ENCODE measurements at regions not wholly inside any gene's neighbourhood (a gene's known extent, or its start where the extent isn't known, plus 50 kb on each side); places are given as distances from the start of the nearest gene placed in this dataset.
"Not testable (repeated sequence)": the region's sequence is repeated elsewhere in the genome, so short reads cannot be mapped to it uniquely, and the experiment has no call there.

- DNase-seq (ENCODE audit: low spot score) = not testable (repeated sequence)
Measured at GRCh38 chr15:20089541-20089940, 452.1 kb downstream of the GOLGA6L6 start.

DNA sequence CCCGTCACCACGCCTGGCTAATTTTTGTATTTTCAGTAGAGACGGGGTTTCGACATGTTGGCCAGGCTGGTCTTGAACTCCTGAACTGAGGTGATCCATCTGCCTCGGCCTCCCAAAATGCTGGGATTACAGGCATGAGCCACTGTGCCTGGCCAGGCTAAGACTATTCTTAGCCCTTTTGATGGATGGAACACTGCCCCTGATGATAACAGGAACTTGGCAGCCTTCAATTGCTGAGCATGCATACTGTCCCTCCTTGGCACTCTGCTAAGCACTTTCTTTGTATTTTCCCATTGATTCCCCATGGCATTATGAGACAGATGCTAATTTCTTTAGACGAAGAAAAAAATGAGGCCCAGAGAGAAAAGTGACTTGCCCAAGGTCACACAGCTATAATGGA, 457.6 kb downstream of the GOLGA6L6 start:
- DNase-seq (ENCODE audit: low spot score) = not testable (repeated sequence)

DNA sequence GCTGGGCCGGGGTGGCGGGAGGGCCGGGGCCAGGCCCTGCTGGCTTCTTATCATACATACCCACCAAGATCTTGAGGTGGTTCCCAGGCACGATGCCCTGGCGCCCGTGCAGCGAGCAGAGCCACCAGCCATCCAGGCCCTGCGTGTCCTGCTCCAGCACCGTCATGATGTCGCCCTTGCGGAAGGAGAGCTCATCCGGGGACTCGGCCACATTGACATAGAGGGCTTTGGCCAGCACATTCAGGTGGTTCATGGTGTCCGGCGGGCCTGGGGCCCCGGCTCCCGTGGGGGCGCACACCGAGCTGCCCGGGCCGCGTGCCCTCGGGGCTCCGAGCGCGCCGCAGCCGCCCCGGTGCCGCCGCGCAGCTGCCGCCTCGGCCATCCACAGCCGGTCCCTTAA, 467.5 kb downstream of the GOLGA6L6 start:
- not testable (repeated sequence) for DNase-seq (ENCODE audit: low spot score)

- DNase-seq (ENCODE audit: low spot score) = not testable (repeated sequence)
Measured at GRCh38 chr15:20069043-20069442, 472.6 kb downstream of the GOLGA6L6 start.

GRCh38 chr15:20066173-20066572, 475.4 kb downstream of the GOLGA6L6 start:
- DNase-seq (ENCODE audit: low spot score) = not testable (repeated sequence)

DNA sequence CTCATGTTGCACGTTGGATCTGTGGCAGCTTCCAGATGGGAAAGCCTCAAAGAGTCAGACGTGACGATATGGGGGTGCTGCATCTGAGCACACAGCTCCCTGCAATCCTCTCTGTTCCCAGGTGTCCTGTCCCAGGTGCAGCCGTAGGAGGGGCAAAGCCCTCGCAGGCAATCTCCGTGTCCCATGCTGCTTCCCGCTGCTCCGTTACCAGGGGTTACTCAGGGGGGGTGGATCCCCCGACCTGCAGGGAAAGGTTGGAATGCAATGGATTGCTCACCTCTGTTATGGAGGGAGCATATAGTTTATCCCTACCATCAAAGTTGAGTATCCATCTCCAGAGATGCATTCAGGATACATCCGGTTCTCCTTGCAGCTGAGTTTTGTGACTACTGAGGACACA, 476.1 kb downstream of the GOLGA6L6 start:
- DNase-seq (ENCODE audit: low spot score) = not testable (repeated sequence)

GRCh38 chr15:20063167-20063566, 478.4 kb downstream of the GOLGA6L6 start:
- not testable (repeated sequence) for DNase-seq (ENCODE audit: low spot score)

DNA sequence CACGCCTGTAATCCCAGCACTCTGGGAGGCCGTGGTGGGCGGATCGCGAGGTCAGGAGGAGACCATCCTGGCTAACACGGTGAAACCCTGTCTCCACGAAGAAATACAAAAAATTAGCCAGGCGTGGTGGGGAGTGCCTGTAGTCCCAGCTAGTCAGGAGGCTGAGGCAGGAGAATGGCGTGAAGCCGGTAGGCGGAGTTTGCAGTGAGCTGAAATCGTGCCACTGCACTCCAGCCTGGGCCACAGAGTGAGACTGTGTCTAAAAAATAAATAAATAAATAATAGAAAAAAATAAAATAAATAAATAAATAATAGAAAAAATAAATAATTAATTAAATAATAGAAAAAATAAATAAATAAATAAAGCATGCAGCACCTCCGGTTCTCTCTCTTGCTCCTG, 480.8 kb downstream of the GOLGA6L6 start:
- DNase-seq (ENCODE audit: low spot score) = not testable (repeated sequence)

DNA sequence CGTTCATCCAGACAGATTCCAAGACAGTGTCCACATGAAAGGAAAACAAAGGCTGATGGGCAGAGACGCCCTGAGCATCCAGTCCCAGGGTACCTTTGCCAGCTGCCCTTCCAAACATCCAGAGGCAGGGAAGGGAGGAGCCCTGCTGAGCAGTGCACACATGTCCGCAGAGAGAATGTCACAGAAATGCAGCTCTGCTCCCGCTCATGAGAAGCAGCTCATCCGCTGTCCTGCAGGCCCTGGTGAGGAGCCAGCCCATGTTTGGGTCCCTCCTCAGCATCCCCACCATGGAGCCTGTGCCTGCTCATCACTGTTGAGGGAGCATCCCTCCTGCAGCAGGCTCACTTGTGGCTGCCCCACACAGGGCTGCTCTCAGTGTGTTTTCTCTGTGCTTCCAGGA, 484.7 kb downstream of the GOLGA6L6 start:
- DNase-seq (ENCODE audit: low spot score) = not testable (repeated sequence)

DNA sequence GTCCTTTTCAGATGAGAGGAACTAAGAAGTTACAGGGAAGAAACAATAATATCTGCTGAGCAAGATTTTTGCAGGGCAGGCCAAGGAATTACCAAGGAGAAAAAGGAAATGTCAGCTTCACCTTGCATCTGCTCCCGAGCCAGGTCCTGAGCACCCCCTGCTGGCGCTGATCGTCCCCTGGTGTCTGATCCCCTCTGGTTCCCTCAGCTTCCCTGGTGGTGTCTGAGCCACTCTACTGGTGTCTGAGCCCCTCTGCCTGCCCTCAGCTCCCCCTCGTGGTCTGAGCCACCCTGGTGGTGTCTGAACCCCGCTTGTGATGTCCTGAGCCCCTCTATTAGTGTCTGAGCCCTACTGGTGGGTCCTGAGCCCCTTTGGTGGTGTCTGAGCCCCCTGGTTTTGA, 485.7 kb downstream of the GOLGA6L6 start:
- DNase-seq (ENCODE audit: low spot score) = not testable (repeated sequence)

GRCh38 chr15:20048189-20048588, 493.4 kb downstream of the GOLGA6L6 start:
- DNase-seq (ENCODE audit: low spot score) = not testable (repeated sequence)

GRCh38 chr15:20045165-20045564, 496.4 kb downstream of the GOLGA6L6 start:
- DNase-seq (ENCODE audit: low spot score) = not testable (repeated sequence)

- not testable (repeated sequence) for DNase-seq (ENCODE audit: low spot score)
Measured at GRCh38 chr15:20040691-20041090, 500.9 kb downstream of the GOLGA6L6 start.

DNA sequence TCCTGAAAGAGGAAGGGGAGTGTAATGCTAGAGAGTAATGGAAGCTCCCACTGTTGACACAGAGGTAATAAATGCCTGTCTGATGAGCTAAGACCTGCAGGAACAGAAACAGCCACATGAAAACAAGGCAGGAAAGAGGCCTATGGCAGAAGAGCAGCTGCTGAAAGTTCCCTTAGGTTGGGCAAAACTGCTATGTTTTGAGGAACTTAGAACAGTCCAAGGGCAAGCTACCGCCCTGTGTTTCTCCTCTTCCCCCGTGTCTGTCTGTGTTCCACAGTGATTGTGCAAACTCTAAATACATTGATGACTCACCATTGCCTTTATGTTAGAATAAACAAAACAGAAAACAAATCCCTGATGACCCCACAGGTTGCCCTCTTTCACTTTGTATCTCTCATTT, 516.6 kb downstream of the GOLGA6L6 start:
- DNase-seq (ENCODE audit: low spot score) = not testable (repeated sequence)

- not testable (repeated sequence) for DNase-seq (ENCODE audit: low spot score)
Measured at GRCh38 chr15:20022349-20022748, 519.3 kb downstream of the GOLGA6L6 start.

GRCh38 chr15:20021351-20021750, 520.2 kb downstream of the GOLGA6L6 start:
- DNase-seq (ENCODE audit: low spot score) = not testable (repeated sequence)

GRCh38 chr15:20020588-20020987, 521.0 kb downstream of the GOLGA6L6 start:
- not testable (repeated sequence) for DNase-seq (ENCODE audit: low spot score)

DNA sequence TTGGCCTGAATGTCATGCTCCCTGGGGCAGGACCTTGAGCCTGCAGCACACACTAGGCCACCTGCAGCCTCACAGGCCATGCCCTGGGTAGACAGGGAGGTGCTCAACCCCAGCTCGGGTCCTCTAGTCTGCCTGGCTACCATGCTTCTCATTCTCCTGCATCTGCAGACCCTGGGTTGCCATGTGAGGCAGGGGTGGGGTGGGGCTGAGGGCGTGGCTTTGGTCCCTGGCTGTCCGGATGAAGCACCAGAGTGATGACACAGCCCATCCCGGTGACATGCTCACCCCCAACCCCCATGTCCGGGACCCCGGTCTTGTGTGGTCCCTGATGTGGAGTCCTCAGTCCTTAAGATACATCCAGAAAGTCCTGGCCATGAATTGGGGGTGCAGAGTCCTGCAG, 521.8 kb downstream of the GOLGA6L6 start:
- not testable (repeated sequence) for DNase-seq (ENCODE audit: low spot score)

DNA sequence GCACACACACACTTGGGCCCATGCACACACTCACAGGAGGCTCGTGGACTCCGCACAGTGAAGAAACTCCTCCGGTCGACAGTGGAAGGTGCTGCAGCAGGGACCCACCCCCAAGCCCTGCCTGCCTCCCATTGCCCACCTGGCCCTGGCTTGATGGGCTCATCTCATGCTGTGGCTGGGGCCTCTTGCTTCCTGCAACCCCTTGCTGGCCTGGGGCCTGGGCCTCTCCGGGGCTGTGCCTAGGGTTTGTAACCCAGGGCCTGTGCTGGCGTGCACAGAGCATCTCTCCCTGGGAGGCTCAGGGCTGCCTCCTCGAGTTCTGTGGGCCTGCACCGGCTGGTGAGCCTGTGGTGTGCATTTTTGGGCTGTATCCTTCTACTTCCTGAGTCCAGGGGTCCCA, 524.0 kb downstream of the GOLGA6L6 start:
- DNase-seq (ENCODE audit: low spot score) = not testable (repeated sequence)

DNA sequence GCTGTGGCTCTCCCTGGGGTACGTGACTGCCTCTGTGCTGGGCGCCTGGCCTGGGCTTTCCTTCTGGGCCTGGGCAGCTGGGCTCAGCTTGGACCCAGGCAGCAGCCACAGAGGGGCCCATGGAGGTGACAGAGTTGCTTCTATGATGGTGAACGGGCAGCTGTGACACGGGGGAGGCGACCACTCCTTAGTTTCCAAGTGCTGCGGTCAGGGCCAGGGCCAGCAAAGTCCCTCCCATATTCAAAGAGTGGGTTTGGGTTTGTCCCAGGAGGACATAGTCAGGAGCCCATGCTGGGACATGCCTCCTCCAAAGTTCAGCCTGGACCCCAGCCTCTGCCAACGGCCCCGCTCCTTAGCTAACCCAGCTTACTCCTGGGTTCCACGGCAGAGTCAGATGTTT, 524.7 kb downstream of the GOLGA6L6 start:
- not testable (repeated sequence) for DNase-seq (ENCODE audit: low spot score)

DNA sequence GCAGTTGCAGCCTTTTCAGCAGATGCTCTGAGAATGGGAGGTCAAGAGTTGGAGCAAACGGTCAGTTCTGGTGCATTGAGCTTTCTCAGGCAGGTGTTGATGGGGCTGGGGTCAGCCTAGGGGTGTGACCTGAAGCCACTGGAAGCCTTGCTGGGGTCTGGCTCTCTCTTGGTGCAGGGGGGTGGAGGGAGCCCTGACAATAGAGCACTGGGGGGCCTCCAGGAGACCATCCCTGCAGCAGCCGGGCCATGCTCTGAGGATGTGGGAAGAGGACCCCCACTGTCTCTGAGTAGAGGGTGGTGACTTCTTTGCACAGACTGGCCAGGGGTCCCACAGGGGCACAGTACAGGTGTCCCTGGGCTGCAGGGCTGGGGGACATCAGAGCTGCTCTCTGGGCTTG, 528.8 kb downstream of the GOLGA6L6 start:
- DNase-seq (ENCODE audit: low spot score) = not testable (repeated sequence)

DNA sequence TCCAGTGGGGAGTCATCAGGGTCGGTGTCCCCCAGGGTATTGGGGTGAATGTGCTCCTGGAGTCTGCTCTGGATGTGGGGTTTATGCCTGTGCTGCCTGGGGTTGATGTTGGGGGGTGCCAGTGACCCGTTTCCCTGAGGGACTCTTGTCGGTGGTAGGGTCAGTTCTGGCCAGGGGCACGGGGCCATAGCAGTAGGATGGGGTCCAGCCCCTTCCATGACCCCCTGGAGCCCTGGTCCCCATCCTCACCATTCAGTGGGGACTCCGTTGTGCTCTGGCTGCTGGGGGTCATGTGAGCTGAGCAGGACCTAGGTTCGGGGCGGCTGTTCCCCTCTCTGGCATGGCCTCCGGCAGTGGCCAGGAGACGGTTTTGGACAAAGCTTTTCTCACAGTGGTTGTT, 530.8 kb downstream of the GOLGA6L6 start:
- not testable (repeated sequence) for DNase-seq (ENCODE audit: low spot score)

GRCh38 chr15:20009619-20010018, 532.0 kb downstream of the GOLGA6L6 start:
- DNase-seq (ENCODE audit: low spot score) = not testable (repeated sequence)

DNA sequence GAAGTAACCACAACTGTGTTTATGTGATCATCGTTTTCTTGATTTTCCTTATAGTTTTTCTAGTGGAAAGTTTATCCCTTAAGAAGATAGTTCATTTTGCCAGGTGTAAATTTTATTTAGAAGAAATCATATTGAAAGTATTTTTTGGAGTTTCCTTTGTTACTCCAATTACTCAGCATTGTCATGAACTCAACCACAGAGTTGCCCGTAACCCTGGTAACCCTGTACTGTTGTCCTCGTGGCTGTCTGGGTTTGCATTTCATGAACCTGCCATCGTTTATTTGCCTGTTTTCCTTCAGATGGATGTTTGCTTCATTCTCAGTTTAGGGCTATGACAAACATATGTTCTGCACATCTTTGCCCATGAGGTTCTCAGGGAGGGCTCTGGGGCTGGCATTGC, 534.3 kb downstream of the GOLGA6L6 start:
- DNase-seq (ENCODE audit: low spot score) = not testable (repeated sequence)

DNA sequence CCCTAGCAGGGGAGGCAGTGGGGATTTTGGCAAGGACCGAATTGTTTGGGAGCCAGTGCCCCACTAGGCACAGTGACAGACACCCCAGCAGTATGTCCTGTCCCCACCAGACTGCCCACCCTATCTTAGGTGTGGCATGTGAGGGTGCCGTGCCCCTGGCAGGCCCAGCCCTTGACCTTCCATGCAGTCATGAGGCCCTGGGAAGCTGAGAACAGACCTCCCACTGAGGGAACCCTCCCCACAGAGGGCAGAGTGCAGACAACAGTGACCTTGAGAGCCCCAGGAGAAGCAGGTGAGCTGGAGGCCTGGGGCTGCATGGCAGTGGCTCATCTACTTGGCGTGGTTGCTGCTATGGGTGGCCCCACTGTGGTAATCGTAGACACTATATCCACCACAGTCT, 538.1 kb downstream of the GOLGA6L6 start:
- not testable (repeated sequence) for DNase-seq (ENCODE audit: low spot score)

All from AG20443 (cell line).